Keratinocyte (primary cell): ENCODE measurements at regions not wholly inside any gene's neighbourhood (a gene's known extent, or its start where the extent isn't known, plus 50 kb on each side); places are given as distances from the start of the nearest gene placed in this dataset.

Experiments used
- DNase-seq: peaks from one replicate; pipeline ENCODE4 v3.0.0-alpha.2; 2011; ENCODE audit warnings: low read depth, missing footprints, low spot score
- FAIRE-seq: peaks from 2 replicates; lab custom pipeline; 2011; peaks lifted over from hg19 to GRCh38; lab: Jason Lieb, UNC
- H2AFZ ChIP-seq: 2 replicates; pipeline ENCODE4 v1.6.0; 2012; ENCODE audit warnings: low read length, control low read depth, inconsistent platforms; ENCODE audit not compliant: control insufficient read depth
- H3K27ac ChIP-seq: 2 replicates; pipeline ENCODE4 v1.5.1; 2011; ENCODE audit warnings: low read length; ENCODE audit not compliant: control insufficient read depth, insufficient read depth
- H3K27me3 ChIP-seq: 3 replicates; pipeline ENCODE4 v1.6.0; 2011; ENCODE audit warnings: low read length; ENCODE audit not compliant: control insufficient read depth, insufficient read depth; ENCODE audit errors: extremely low read depth
- H3K36me3 ChIP-seq, 2 experiments: 2 replicates in 1 of 2; 3 replicates in 1 of 2; pipeline ENCODE4 v1.5.1; 2011; ENCODE audit warnings: low read length in 2 of 2, mild to moderate bottlenecking in 1 of 2; ENCODE audit not compliant: control insufficient read depth in 2 of 2, insufficient read depth in 2 of 2; ENCODE audit errors: extremely low read depth in 1 of 2
- H3K4me1 ChIP-seq: 3 replicates; pipeline ENCODE4 v1.5.1; 2011; ENCODE audit warnings: low read length; ENCODE audit not compliant: control insufficient read depth, insufficient read depth; ENCODE audit errors: extremely low read depth
- H3K4me2 ChIP-seq: 3 replicates; pipeline ENCODE4 v1.6.0; 2011; ENCODE audit warnings: low read depth, low read length; ENCODE audit not compliant: control insufficient read depth, insufficient read depth; ENCODE audit errors: extremely low read depth
- H3K4me3 ChIP-seq, 3 experiments: fragments of 200-600 bp in 1 of 3; sonication (generic) in 1 of 3; 2 replicates in 2 of 3; 3 replicates in 1 of 3; pipeline ENCODE4 v1.5.1; 2011 to 2016; ENCODE audit warnings: low read length in 3 of 3, mild to moderate bottlenecking in 3 of 3, control low read depth in 2 of 3, inconsistent platforms in 1 of 3, low read depth in 1 of 3, mixed read lengths in 1 of 3, mixed run types in 1 of 3, moderate library complexity in 1 of 3; ENCODE audit not compliant: control insufficient read depth in 2 of 3, insufficient read depth in 2 of 3; ENCODE audit errors: extremely low read depth in 1 of 3
- H3K79me2 ChIP-seq: 2 replicates; pipeline ENCODE4 v1.6.0; 2012; ENCODE audit warnings: low read length; ENCODE audit not compliant: control insufficient read depth, insufficient read depth
- H3K9ac ChIP-seq: 3 replicates; pipeline ENCODE4 v1.6.0; 2011; ENCODE audit warnings: low read length; ENCODE audit not compliant: control insufficient read depth, insufficient read depth; ENCODE audit errors: extremely low read depth
- H3K9me1 ChIP-seq: 3 replicates; pipeline ENCODE4 v1.6.0; 2011; ENCODE audit warnings: low read length; ENCODE audit not compliant: control insufficient read depth, insufficient read depth; ENCODE audit errors: extremely low read depth
- H3K9me3 ChIP-seq: 2 replicates; pipeline ENCODE4 v1.5.1; 2012; ENCODE audit warnings: low read depth, low read length; ENCODE audit not compliant: control insufficient read depth
- H4K20me1 ChIP-seq: 3 replicates; pipeline ENCODE4 v1.6.0; 2011; ENCODE audit warnings: low read length; ENCODE audit not compliant: control insufficient read depth, insufficient read depth; ENCODE audit errors: extremely low read depth
- EZH2 ChIP-seq: IDR thresholded peaks from one replicate; pipeline ENCODE4 v1.6.1; 2012; ENCODE audit warnings: inconsistent platforms, mild to moderate bottlenecking, low read length, moderate library complexity
- dilution Hi-C: fragments of 300-500 bp; cut with MboI; formaldehyde crosslinking; loops from one replicate; pipeline ENCODE4 v1.7.0; 2020; ENCODE audit warnings: low sequenced_read_pairs; ENCODE audit not compliant: extremely low pct_ligation_motif_present
- TF ChIP-seq, protein P1 (sequence below), 3 experiments: IDR thresholded peaks in 1 of 3; conservative IDR thresholded peaks in 1 of 3; optimal IDR thresholded peaks in 1 of 3; 2 replicates in 2 of 3; 3 replicates in 1 of 3; pipeline versions ENCODE3 to v1.5.1; 2011; ENCODE audit warnings: low read length in 3 of 3, mild to moderate bottlenecking in 3 of 3, moderate library complexity in 2 of 3, control low read depth in 1 of 3, inconsistent platforms in 1 of 3; ENCODE audit not compliant: insufficient read depth in 2 of 3; ENCODE audit errors: extremely low read depth in 1 of 3

DNA sequence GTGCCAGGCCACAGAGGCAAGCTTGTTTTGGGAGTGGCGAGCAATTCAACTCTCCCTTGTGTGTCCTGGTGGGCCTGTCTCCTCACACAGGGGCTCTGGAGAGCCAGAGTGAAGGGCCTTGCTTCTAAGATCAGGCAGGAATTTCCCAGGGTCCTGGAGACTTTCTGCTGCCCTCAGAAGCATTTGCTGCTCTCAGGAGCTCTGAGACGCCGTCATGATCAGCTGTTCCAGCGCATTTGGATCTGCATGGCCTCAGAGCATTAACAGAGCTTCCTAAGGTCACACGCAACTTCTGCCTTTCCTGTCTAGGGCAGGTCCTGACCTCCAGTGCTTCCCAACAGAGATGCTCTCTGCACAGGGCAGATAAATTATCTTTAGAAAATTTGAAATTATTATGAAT, 52.2 kb upstream of the C10orf90 start:
- dilution Hi-C loops = no loop called here
- H4K20me1 ChIP-seq = no peaks in the 10 kb centered on the region
- no peak overlapping the region for H3K27ac ChIP-seq
- no peaks in the 10 kb centered on the region for H3K9me3 ChIP-seq
- FAIRE-seq = no peak
- H3K4me3 ChIP-seq = no peak overlapping the region
- DNase-seq = no peak
- no peak overlapping the region for H3K4me2 ChIP-seq
- no peak overlapping the region for H3K9ac ChIP-seq
- H2AFZ ChIP-seq = no peak overlapping the region
- H3K4me1 ChIP-seq = no peaks in the 10 kb centered on the region
- H3K27me3 ChIP-seq = no peaks in the 10 kb centered on the region
- no peaks in the 10 kb centered on the region for H3K36me3 ChIP-seq
- H3K9me1 ChIP-seq = no peaks in the 10 kb centered on the region
- no peaks in the 10 kb centered on the region for H3K79me2 ChIP-seq
- TF ChIP-seq, protein P1, sequence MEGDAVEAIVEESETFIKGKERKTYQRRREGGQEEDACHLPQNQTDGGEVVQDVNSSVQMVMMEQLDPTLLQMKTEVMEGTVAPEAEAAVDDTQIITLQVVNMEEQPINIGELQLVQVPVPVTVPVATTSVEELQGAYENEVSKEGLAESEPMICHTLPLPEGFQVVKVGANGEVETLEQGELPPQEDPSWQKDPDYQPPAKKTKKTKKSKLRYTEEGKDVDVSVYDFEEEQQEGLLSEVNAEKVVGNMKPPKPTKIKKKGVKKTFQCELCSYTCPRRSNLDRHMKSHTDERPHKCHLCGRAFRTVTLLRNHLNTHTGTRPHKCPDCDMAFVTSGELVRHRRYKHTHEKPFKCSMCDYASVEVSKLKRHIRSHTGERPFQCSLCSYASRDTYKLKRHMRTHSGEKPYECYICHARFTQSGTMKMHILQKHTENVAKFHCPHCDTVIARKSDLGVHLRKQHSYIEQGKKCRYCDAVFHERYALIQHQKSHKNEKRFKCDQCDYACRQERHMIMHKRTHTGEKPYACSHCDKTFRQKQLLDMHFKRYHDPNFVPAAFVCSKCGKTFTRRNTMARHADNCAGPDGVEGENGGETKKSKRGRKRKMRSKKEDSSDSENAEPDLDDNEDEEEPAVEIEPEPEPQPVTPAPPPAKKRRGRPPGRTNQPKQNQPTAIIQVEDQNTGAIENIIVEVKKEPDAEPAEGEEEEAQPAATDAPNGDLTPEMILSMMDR (optimal IDR thresholded peaks at IDR 0.05 in 1 of 3, IDR thresholded peaks at IDR 0.05 in 1 of 3, conservative IDR thresholded peaks at IDR 0.05 in 1 of 3; ENCODE audit: extremely low read depth in 1 of 3, insufficient read depth in 2 of 3, low read length in 3 of 3) = no peak
- no peak for TF ChIP-seq EZH2

DNA sequence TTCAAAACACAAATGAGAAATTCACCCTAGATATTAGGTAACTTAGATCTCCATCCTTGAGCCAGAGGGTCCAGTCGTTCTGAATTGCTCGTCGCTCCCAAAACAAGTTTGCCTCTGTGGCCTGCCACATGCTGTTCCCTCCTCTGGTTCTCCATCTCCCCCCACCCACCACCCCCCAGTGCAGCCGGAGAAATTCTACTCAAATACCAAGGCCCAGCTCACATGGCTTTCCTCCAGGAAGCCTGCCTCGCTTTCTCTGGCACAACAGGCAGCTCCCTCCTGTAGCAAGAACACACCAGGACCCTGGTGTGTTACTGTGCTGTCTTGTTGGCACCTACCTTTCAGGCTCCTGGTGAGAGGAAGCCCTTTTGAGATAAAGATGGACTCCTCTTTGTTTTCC, 52.7 kb upstream of the C10orf90 start:
- FAIRE-seq (no peak), DNase-seq (no peak)
- dilution Hi-C loops = no loop called here
- Histone ChIP-seq H3K36me3 (no peaks in the 10 kb centered on the region), H3K4me1 (no peaks in the 10 kb centered on the region), H3K4me2 (no peak overlapping the region), H3K79me2 (no peaks in the 10 kb centered on the region), H3K27ac (no peak overlapping the region), H2AFZ (no peak overlapping the region), H3K9ac (no peak overlapping the region), H3K4me3 (no peak overlapping the region), H4K20me1 (no peaks in the 10 kb centered on the region), H3K9me1 (no peaks in the 10 kb centered on the region), H3K27me3 (no peaks in the 10 kb centered on the region), H3K9me3 (no peaks in the 10 kb centered on the region)
- TF ChIP-seq, protein P1 (optimal IDR thresholded peaks at IDR 0.05 in 1 of 3, IDR thresholded peaks at IDR 0.05 in 1 of 3, conservative IDR thresholded peaks at IDR 0.05 in 1 of 3; ENCODE audit: extremely low read depth in 1 of 3, insufficient read depth in 2 of 3, low read length in 3 of 3) = no peak
- TF ChIP-seq EZH2 = no peak
